HG03439 (cell line): ENCODE measurements at regions not wholly inside any gene's neighbourhood (a gene's known extent, or its start where the extent isn't known, plus 50 kb on each side); places are given as distances from the start of the nearest gene placed in this dataset.

Experiments used
- ATAC-seq: cut with Tn5 transposase; IDR thresholded peaks from one replicate; pipeline ENCODE4 v1.9.1; 2021; ENCODE audit warnings: mild to moderate bottlenecking, moderate library complexity; ENCODE audit not compliant: unreplicated experiment

- no peak for ATAC-seq
Observed at GRCh38 chr11:15793043-15793996, 563.0 kb downstream of the SOX6 start.

DNA sequence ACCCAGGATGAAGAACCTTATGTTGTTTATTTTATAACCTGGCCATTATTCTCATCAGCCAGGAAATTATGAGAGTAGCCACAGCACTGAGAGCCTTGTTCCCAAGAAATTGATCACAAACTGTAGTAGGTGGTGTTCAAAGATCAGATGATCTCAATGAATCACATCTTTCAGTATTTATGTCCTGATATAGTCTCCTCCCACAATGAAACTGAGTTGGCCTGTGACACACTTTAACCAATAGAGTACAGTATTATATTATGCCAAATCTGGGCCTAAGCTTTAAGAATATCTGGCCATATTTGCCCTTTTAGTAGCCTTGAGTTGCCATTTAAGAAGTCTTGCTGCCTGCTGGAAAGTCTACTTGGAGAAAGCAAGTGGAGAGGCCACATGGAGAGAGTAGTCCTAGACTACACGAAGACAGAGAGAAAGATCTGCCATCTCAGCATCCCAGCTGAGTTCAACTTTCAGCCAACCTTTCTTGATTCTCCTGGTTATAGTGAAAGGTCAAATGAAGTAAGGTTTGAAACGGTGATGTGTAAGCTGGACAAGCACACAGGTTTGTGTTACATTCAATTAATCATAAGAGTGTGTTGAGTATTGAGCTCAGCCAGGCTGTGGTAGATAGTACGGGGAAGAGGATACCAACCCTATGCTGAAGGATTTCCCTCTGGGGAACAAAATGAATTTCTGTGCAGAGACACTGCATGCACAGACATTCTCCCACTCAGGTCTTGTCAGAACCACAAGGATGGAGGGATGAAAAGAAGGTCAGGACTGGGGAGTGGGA is 561.8 kb downstream of the SOX6 start:
- ATAC-seq, result no peak

GRCh38 chr11:15795378-15795777 is 561.0 kb downstream of the SOX6 start:
- no peak for ATAC-seq

GRCh38 chr11:15800111-15800800 is 556.1 kb downstream of the SOX6 start:
- no peak for ATAC-seq

GRCh38 chr11:15801126-15801525 is 555.2 kb downstream of the SOX6 start:
- no peak for ATAC-seq

- ATAC-seq, result no peak
Observed at GRCh38 chr11:15801616-15802015, 554.7 kb downstream of the SOX6 start.

DNA sequence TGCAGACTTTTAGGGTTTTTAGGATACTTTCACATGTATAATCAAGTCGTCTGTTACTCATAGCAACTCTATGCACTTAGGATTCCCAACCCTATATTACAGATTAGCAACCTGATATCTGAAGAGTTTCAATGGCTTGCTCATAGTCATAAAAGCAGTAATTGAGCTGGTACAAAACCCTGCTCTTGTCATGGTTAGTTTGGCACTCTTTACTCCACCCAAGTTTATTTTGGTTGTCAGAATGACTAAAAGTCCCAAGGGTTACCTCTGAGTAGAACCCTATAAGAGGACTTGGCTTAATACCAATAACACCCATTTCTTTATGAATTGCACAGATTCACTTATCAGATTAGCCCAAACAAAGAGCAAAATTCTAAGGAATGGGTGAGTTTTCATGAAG is 550.6 kb downstream of the SOX6 start:
- no peak for ATAC-seq

GRCh38 chr11:15806217-15806616 is 550.1 kb downstream of the SOX6 start:
- ATAC-seq, result no peak

- no peak for ATAC-seq
Observed at GRCh38 chr11:15807827-15808226, 548.5 kb downstream of the SOX6 start.

DNA sequence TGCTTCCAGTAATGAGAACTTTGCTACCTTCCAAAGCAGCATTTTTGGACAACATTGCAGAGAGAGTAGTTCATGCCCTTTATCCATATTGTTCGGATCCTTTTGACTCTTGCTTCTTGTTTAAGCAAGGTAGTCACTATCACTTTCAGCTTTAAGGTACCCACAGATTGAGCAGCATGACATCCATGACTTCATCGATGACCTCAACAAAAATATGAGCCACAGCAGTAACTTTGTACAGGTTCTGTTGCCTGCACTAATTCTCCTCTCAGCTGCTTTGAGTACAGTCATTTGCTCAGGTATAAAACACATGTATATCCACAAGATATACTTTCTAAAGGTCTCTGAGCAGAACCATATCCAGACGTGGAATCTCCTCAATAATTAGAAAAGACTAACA is 546.3 kb downstream of the SOX6 start:
- no peak for ATAC-seq

GRCh38 chr11:15810525-15810924 is 545.8 kb downstream of the SOX6 start:
- no peak for ATAC-seq

DNA sequence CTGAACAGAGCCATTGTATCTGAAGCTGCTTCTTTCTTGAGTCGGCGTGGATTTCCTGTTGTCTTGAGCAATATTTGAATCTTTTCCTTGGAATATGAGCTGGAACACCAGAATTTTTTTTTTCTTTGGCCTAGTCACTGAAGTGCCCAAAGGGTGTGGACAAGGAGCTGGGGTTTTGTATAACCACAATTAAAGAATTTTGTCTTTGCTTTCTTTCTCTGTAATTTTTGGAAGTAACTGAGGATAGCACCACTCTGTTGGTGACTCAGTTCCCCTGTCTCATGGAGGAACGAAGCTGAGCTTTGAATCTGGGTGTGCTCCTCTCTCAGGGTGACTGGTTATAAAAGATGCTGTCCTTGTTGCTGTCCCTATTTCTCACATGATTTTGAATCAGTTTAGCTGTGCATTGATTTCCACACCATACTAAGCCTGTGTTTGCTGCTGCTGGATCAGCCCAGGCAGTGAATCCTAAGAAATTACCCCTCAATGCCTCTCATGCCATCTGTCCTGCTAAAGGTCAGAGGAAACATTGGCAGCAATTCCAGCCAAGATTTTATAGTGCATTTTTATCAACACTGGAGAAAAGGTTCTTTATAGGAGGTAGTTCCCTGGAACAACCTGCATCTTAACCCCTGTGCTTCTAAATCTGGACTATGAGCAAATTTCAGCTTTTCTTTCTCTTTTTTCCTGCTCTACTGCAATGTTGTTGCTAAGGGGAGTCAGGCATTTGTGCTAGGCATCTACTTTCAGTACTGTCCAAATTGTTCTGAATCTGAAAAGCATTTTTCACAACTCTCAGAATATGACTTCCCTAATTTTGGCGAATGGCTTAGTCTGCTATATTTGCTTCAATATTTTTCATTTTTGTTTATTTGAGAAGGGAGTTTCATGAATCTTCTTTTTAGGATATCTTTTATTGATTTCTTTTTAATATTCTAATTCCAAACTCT is 540.8 kb downstream of the SOX6 start:
- no peak for ATAC-seq

GRCh38 chr11:15816260-15816871 is 540.0 kb downstream of the SOX6 start:
- no peak for ATAC-seq

- ATAC-seq, result no peak
Observed at GRCh38 chr11:15817001-15817400, 539.3 kb downstream of the SOX6 start.

DNA sequence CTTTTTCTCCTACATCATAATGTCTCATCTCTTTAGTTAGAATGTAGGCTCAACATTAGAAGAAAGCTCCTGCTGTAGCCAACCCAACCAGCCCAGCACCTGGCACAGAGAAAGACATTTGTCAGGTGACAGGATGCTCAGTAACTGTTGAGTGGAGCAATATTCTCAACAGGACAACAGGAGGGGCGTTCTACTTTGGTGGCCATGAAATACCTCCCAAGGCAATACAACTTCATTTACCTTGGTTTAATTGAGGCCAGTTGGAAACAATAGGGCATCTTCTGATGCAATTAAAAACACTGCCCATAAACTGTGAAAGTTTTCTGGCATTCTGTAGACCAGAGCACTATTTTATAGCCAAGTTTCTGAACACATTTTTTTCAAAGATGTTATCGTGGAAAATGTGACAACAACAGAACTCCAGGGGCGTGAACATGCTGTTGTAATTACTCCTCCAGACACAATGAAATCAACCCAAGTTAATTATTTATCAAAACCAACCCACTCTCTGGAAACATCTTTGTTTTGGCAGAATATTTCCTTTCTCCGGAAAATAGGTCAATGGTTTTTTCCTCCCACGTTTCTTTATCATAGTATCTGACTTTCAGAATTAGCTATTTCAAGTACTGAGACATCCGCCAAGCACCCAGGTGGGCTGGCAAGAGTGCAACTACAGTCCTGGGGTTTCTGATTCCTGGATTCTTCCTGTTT is 538.1 kb downstream of the SOX6 start:
- no peak for ATAC-seq

GRCh38 chr11:15819679-15820286 is 536.6 kb downstream of the SOX6 start:
- no peak for ATAC-seq

- no peak for ATAC-seq
Observed at GRCh38 chr11:15821451-15821850, 534.9 kb downstream of the SOX6 start.

DNA sequence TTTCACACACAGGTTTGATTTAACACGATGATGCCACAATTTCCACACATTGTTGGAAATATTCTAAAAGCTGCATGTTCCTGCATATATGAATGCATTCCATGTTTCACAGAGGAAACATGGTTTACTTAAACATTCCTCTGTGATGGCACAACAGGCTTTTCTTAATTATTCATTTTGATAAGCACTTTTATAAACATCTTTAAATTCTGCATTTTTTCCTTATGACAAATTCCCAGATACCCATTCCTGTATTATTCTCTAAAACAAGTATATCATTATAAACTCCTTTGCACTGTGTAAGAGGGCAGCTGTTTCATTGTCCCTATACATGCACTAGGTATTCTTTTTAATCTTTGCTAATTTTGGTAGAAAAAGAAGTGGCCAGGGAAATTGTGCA is 532.3 kb downstream of the SOX6 start:
- no peak for ATAC-seq
